HEK293 (cell line): ENCODE measurements at regions not wholly inside any gene's neighbourhood (a gene's known extent, or its start where the extent isn't known, plus 50 kb on each side); places are given as distances from the start of the nearest gene placed in this dataset.

Experiments
- BCL11A ChIP-seq: fragments of 450-650 bp; formaldehyde crosslinking; IDR thresholded peaks from 2 replicates; pipeline ENCODE4 v1.5.1; 2016; ENCODE audit warnings: low read depth, missing biosample characterization, missing genetic modification characterization
- BCL11B ChIP-seq: fragments of 450-650 bp; formaldehyde crosslinking; IDR thresholded peaks from 2 replicates; pipeline ENCODE4 v1.5.1; 2016; ENCODE audit warnings: low read depth, missing biosample characterization, missing genetic modification characterization
- FEZF1 ChIP-seq: fragments of 450-650 bp; formaldehyde crosslinking; IDR thresholded peaks from 2 replicates; pipeline ENCODE4 v1.5.1; 2016; ENCODE audit warnings: missing biosample characterization, missing genetic modification characterization
- IKZF3 ChIP-seq: fragments of 450-650 bp; IDR thresholded peaks from 2 replicates; pipeline ENCODE4 v1.5.0; 2018; ENCODE audit warnings: missing biosample characterization, mild to moderate bottlenecking, missing genetic modification characterization, moderate library complexity
- KLF8 ChIP-seq: fragments of 450-650 bp; formaldehyde crosslinking; IDR thresholded peaks from 2 replicates; pipeline ENCODE4 v1.5.1; 2016; ENCODE audit warnings: missing biosample characterization, missing genetic modification characterization
- REPIN1 ChIP-seq: fragments of 450-650 bp; formaldehyde crosslinking; IDR thresholded peaks from 2 replicates; pipeline ENCODE4 v1.5.1; 2017; ENCODE audit warnings: missing biosample characterization, missing genetic modification characterization, low read depth
- SALL2 ChIP-seq: fragments of 450-650 bp; formaldehyde crosslinking; IDR thresholded peaks from 2 replicates; pipeline ENCODE4 v1.5.0; 2017; ENCODE audit warnings: missing biosample characterization, mild to moderate bottlenecking, missing genetic modification characterization, borderline replicate concordance
- SCRT1 ChIP-seq: fragments of 450-650 bp; formaldehyde crosslinking; IDR thresholded peaks from 2 replicates; pipeline ENCODE4 v1.5.1; 2016; ENCODE audit warnings: missing biosample characterization, missing genetic modification characterization, borderline replicate concordance
- SCRT2 ChIP-seq: fragments of 450-650 bp; formaldehyde crosslinking; IDR thresholded peaks from 2 replicates; pipeline ENCODE4 v1.5.1; 2016; ENCODE audit warnings: missing biosample characterization, missing genetic modification characterization
- ZBTB17 ChIP-seq: fragments of 450-650 bp; formaldehyde crosslinking; IDR thresholded peaks from 2 replicates; pipeline ENCODE4 v1.5.1; 2016; ENCODE audit warnings: missing biosample characterization, missing genetic modification characterization
- ZBTB20 ChIP-seq: fragments of 450-650 bp; formaldehyde crosslinking; IDR thresholded peaks from 2 replicates; pipeline ENCODE4 v1.5.1; 2016; ENCODE audit warnings: missing biosample characterization, missing genetic modification characterization
- ZFP37 ChIP-seq: fragments of 450-650 bp; formaldehyde crosslinking; IDR thresholded peaks from 2 replicates; pipeline ENCODE4 v1.5.1; 2016; ENCODE audit warnings: missing biosample characterization, missing genetic modification characterization
- ZNF146 ChIP-seq: fragments of 450-650 bp; formaldehyde crosslinking; IDR thresholded peaks from 2 replicates; pipeline ENCODE4 v1.5.1; 2016; ENCODE audit warnings: missing biosample characterization, missing genetic modification characterization
- ZNF155 ChIP-seq: fragments of 450-650 bp; formaldehyde crosslinking; IDR thresholded peaks from 2 replicates; pipeline ENCODE4 v1.5.1; 2016; ENCODE audit warnings: missing biosample characterization, missing genetic modification characterization
- ZNF16 ChIP-seq: fragments of 450-650 bp; formaldehyde crosslinking; IDR thresholded peaks from 2 replicates; pipeline ENCODE4 v1.5.1; 2016; ENCODE audit warnings: low read depth, missing biosample characterization, missing genetic modification characterization
- ZNF169 ChIP-seq: fragments of 450-650 bp; formaldehyde crosslinking; IDR thresholded peaks from 2 replicates; pipeline ENCODE4 v1.5.1; 2016; ENCODE audit warnings: missing biosample characterization, missing genetic modification characterization
- ZNF239 ChIP-seq: fragments of 450-650 bp; formaldehyde crosslinking; IDR thresholded peaks from 2 replicates; pipeline ENCODE4 v1.5.1; 2016; ENCODE audit warnings: missing biosample characterization, missing genetic modification characterization
- ZNF248 ChIP-seq: fragments of 450-650 bp; formaldehyde crosslinking; IDR thresholded peaks from 2 replicates; pipeline ENCODE4 v1.5.1; 2017; ENCODE audit warnings: missing biosample characterization, missing genetic modification characterization
- ZNF341 ChIP-seq: fragments of 450-650 bp; formaldehyde crosslinking; IDR thresholded peaks from 2 replicates; pipeline ENCODE4; 2016; ENCODE audit warnings: low read depth, missing biosample characterization, missing genetic modification characterization
- ZNF37A ChIP-seq: fragments of 450-650 bp; IDR thresholded peaks from 2 replicates; pipeline ENCODE4 v1.5.1; 2018; ENCODE audit warnings: missing biosample characterization, missing genetic modification characterization
- ZNF404 ChIP-seq: fragments of 450-650 bp; formaldehyde crosslinking; IDR thresholded peaks from 2 replicates; pipeline ENCODE4 v1.5.1; 2017; ENCODE audit warnings: missing biosample characterization, missing genetic modification characterization
- ZNF433 ChIP-seq: fragments of 450-650 bp; formaldehyde crosslinking; IDR thresholded peaks from 2 replicates; pipeline ENCODE4 v1.5.1; 2016; ENCODE audit warnings: missing biosample characterization, missing genetic modification characterization, low read depth
- ZNF530 ChIP-seq: fragments of 450-650 bp; formaldehyde crosslinking; IDR thresholded peaks from 2 replicates; pipeline ENCODE4 v1.5.1; 2016; ENCODE audit warnings: low read depth, missing biosample characterization, missing genetic modification characterization
- ZNF610 ChIP-seq: fragments of 450-650 bp; formaldehyde crosslinking; IDR thresholded peaks from 2 replicates; pipeline ENCODE4 v1.5.1; 2016; ENCODE audit warnings: missing biosample characterization, missing genetic modification characterization, borderline replicate concordance
- ZNF658 ChIP-seq: fragments of 450-650 bp; formaldehyde crosslinking; IDR thresholded peaks from 2 replicates; pipeline ENCODE4; 2016; ENCODE audit warnings: missing biosample characterization, missing genetic modification characterization
- ZNF76 ChIP-seq: fragments of 450-650 bp; formaldehyde crosslinking; IDR thresholded peaks from 2 replicates; pipeline ENCODE4; 2016; ENCODE audit warnings: low read depth, missing biosample characterization, missing genetic modification characterization, borderline replicate concordance
- ZSCAN16 ChIP-seq: fragments of 450-650 bp; formaldehyde crosslinking; IDR thresholded peaks from 2 replicates; pipeline ENCODE4 v1.5.1; 2016; ENCODE audit warnings: missing biosample characterization, missing genetic modification characterization
- ZSCAN23 ChIP-seq: fragments of 450-650 bp; formaldehyde crosslinking; IDR thresholded peaks from 2 replicates; pipeline ENCODE4 v1.5.1; 2016; ENCODE audit warnings: missing biosample characterization, missing genetic modification characterization
- ZXDB ChIP-seq: fragments of 450-650 bp; formaldehyde crosslinking; IDR thresholded peaks from 2 replicates; pipeline ENCODE4 v1.5.1; 2016; ENCODE audit warnings: missing biosample characterization, missing genetic modification characterization
- TF ChIP-seq, protein P1 (sequence below): fragments of 450-650 bp; formaldehyde crosslinking; IDR thresholded peaks from 2 replicates; pipeline ENCODE4 v1.5.1; 2016; ENCODE audit warnings: missing biosample characterization, missing genetic modification characterization
- TF ChIP-seq, protein P2 (sequence below): fragments of 450-650 bp; formaldehyde crosslinking; IDR thresholded peaks from 2 replicates; pipeline ENCODE4 v1.5.1; 2016; ENCODE audit warnings: missing biosample characterization, missing genetic modification characterization, low read depth
- TF ChIP-seq, protein P3 (sequence below): fragments of 450-650 bp; formaldehyde crosslinking; IDR thresholded peaks from 2 replicates; pipeline ENCODE4 v1.5.1; 2016; ENCODE audit warnings: missing biosample characterization, missing genetic modification characterization
- TF ChIP-seq, protein P4 (sequence below): fragments of 450-650 bp; formaldehyde crosslinking; IDR thresholded peaks from 2 replicates; pipeline ENCODE4 v1.5.1; 2017; ENCODE audit warnings: missing biosample characterization, missing genetic modification characterization

GRCh38 chr5:93246090-93246855, 334.7 kb downstream of the NR2F1-AS1 start (continued):
- TF ChIP-seq ZNF610 (tag by site-specific recombination), result no peak
- TF ChIP-seq, protein P1, sequence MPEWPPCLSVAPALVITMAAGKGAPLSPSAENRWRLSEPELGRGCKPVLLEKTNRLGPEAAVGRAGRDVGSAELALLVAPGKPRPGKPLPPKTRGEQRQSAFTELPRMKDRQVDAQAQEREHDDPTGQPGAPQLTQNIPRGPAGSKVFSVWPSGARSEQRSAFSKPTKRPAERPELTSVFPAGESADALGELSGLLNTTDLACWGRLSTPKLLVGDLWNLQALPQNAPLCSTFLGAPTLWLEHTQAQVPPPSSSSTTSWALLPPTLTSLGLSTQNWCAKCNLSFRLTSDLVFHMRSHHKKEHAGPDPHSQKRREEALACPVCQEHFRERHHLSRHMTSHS (tag by site-specific recombination), result no peak
- TF ChIP-seq ZNF248, result no peak
- TF ChIP-seq BCL11A (tag by site-specific recombination), result no peak
- TF ChIP-seq ZNF530 (tag by site-specific recombination), result no peak
- no peak for TF ChIP-seq ZNF341 (tag by site-specific recombination)
- TF ChIP-seq, protein P2, sequence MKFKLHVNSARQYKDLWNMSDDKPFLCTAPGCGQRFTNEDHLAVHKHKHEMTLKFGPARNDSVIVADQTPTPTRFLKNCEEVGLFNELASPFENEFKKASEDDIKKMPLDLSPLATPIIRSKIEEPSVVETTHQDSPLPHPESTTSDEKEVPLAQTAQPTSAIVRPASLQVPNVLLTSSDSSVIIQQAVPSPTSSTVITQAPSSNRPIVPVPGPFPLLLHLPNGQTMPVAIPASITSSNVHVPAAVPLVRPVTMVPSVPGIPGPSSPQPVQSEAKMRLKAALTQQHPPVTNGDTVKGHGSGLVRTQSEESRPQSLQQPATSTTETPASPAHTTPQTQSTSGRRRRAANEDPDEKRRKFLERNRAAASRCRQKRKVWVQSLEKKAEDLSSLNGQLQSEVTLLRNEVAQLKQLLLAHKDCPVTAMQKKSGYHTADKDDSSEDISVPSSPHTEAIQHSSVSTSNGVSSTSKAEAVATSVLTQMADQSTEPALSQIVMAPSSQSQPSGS (tag by site-specific recombination), result no peak
- TF ChIP-seq, protein P3, sequence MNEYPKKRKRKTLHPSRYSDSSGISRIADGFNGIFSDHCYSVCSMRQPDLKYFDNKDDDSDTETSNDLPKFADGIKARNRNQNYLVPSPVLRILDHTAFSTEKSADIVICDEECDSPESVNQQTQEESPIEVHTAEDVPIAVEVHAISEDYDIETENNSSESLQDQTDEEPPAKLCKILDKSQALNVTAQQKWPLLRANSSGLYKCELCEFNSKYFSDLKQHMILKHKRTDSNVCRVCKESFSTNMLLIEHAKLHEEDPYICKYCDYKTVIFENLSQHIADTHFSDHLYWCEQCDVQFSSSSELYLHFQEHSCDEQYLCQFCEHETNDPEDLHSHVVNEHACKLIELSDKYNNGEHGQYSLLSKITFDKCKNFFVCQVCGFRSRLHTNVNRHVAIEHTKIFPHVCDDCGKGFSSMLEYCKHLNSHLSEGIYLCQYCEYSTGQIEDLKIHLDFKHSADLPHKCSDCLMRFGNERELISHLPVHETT (tag by site-specific recombination), result no peak
- TF ChIP-seq ZNF239 (tag by site-specific recombination), result no peak
- TF ChIP-seq ZNF169 (tag by site-specific recombination), result no peak
- TF ChIP-seq ZFP37 (tag by site-specific recombination), result no peak
- peak; percentile 40; the same call in 1 of the 2 replicates for TF ChIP-seq ZBTB17 (tag by site-specific recombination)
- no peak for TF ChIP-seq KLF8 (tag by site-specific recombination)
- no peak for TF ChIP-seq ZNF155 (tag by site-specific recombination)
- TF ChIP-seq ZNF433 (tag by site-specific recombination), result no peak
- peak; percentile 79 for TF ChIP-seq FEZF1 (tag by site-specific recombination)
- no peak for TF ChIP-seq ZNF658 (tag by site-specific recombination)
- TF ChIP-seq, protein P4, sequence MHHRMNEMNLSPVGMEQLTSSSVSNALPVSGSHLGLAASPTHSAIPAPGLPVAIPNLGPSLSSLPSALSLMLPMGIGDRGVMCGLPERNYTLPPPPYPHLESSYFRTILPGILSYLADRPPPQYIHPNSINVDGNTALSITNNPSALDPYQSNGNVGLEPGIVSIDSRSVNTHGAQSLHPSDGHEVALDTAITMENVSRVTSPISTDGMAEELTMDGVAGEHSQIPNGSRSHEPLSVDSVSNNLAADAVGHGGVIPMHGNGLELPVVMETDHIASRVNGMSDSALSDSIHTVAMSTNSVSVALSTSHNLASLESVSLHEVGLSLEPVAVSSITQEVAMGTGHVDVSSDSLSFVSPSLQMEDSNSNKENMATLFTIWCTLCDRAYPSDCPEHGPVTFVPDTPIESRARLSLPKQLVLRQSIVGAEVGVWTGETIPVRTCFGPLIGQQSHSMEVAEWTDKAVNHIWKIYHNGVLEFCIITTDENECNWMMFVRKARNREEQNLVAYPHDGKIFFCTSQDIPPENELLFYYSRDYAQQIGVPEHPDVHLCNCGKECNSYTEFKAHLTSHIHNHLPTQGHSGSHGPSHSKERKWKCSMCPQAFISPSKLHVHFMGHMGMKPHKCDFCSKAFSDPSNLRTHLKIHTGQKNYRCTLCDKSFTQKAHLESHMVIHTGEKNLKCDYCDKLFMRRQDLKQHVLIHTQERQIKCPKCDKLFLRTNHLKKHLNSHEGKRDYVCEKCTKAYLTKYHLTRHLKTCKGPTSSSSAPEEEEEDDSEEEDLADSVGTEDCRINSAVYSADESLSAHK (tag by site-specific recombination), result peak; percentile 22; the same call in 1 of the 2 replicates
- TF ChIP-seq ZNF76 (tag by site-specific recombination), result no peak
- no peak for TF ChIP-seq BCL11B
- TF ChIP-seq SCRT2 (tag by site-specific recombination), result no peak
- TF ChIP-seq ZXDB (tag by site-specific recombination), result no peak
- TF ChIP-seq ZNF146, result no peak
- TF ChIP-seq ZNF404 (tag by site-specific recombination), result no peak
- TF ChIP-seq IKZF3 (tag by site-specific recombination), result 0 out of 2 replicates have a peak, but pooled peaks have one; percentile 11
- TF ChIP-seq REPIN1, result no peak
- no peak for TF ChIP-seq ZNF37A
- no peak for TF ChIP-seq ZSCAN16 (tag by site-specific recombination)
- no peak for TF ChIP-seq ZNF16 (tag by site-specific recombination)
- TF ChIP-seq SALL2, result no peak
- no peak for TF ChIP-seq ZBTB20 (tag by site-specific recombination)
- TF ChIP-seq SCRT1 (tag by site-specific recombination), result no peak
- TF ChIP-seq ZSCAN23, result no peak
